NCI-H187 (cell line): ENCODE measurements at regions not wholly inside any gene's neighbourhood (a gene's known extent, or its start where the extent isn't known, plus 50 kb on each side); places are given as distances from the start of the nearest gene placed in this dataset.

Source experiments
- DNase-seq, 2 experiments: peaks; one replicate each; lab custom pipeline; 2025; lab: John Stamatoyannopoulos, UW

DNA sequence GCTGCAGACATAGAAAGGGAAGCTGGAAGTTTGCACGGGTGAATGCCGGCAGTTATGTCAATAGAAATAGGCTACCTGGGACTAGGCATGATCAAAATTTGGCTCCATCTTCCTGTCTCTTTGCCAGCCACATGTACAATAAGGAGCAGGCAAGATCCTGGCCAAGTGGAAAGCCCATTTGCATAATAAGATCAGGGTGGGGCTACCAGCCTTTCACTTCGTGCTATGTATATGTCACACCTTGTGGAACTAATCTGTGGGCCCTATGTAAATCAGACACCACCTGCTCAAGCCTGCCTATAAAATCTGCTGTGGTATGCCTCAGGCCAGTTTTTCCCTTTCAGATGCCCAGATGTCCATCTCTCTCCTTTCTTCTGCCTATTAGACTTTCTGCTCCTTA lies 79.3 kb upstream of the DRD2 start:
- DNase-seq = no peak

DNA sequence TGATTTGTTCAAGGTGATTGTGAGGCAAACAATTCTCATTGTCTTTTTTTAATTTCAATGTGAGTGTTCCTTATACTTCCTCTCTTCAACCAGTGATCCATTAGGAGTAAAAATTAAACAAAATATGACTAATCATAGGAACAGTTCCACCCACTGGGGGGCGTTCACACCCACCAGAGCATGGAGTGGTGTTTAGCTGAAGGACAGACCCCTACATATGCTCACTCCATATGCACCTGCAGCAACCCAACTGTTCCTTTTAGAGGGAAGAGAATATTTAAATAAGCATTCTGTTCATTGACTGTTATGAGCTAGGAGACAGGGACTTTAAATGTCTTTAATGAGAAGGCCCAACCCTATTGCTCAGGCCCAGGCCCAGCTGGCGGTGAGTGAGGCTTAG lies 78.7 kb upstream of the DRD2 start:
- no peak for DNase-seq

DNA sequence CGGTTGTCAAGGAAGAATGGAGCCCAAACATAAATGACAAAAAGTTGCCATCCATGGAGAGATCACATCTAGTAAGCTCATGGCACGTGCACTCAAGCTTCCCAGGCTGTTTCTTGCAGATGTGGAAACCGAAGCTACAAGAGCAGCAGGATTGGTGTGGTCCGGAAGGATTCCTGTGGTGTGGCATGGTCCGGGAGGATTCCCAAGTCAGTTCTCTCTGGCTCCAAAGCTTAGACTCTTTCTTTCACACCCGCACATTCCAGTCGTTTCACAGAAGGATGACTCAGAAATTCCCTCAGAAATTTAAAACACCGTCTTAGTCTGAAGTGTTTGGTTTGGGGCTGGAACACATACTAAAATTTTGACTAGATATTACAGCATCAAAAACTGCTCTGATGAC lies 78.0 kb upstream of the DRD2 start:
- DNase-seq = no peak

DNA sequence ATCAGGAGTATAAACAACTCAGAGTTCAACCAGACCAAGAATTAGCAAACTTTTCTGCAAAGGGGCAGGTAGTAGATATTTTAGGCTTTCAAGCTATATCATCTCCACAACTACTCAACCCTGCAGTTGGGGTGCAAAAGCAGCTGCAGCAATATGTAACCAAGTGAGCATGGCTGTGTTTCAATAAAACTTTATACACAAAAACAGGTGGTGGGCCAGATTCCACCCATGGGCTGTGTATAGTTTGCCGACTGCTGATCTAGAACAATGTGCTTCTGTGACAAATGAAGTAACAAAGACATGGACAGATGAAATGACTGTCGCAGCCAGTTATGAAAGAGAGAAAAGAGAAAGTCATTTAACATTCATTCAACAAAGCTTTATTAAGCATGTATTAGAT lies 77.1 kb upstream of the DRD2 start:
- no peak for DNase-seq

DNA sequence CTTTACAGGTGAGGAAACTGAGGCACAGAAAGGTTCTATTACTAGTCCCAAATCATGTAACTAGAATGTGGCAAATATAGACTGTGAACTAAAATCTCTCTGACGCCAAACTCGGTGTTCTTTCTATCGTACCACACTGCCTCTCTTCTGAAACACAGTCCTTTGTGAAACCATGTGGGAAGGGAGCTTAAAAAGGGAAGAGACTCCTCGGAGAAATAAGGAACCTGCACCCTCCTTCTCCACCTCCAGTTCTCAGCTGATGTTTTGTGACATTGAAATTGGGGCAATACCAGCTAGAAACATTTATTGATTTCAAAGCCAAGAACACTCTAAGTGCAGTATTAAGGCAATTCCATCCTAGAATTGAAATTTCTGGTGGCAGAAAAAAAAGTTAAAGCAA lies 76.4 kb upstream of the DRD2 start:
- no peak for DNase-seq

DNA sequence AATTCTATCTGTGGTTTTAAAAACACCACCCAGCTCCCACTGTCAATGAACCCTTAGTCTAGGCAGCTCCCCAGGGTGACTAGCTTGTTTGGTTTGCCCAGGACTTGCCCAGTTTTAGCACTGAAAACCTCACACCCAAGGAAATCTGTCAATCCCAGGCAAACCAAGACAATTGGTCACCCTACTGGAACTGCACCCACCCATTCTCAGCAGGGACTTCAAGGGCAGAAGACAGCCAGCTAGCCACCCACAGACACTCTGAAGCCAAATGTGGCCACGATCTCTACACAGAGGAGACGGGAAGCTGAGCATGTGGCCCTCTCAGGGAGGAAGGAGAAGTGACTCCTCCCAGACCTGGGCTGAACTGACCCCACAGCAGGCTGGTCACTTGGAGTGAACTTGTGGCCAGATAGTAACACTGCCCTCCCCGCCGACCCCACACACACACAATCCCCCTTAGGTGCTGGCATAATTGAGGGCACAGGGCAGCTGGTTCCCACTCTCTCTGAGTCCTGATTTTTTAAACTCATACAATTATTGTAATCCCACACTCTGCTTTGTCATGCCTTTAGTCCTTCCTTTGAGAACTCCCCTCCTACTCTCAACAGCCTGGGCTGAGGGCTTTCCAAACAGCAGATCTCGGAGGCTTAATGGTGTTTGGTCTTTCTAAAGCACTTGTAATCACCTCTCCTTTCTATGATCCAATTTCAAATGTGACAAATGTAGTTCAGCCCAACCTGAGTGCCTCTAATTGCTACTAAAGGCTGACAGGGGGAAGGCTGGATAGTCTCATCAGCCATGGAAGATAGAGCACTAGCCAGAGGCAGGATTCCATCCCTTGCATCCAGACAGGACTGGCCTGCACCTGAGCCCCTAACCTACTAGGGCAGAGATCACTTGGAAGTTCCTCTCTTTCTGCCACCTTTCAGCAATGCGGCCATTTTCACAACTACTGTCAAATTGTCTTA lies 74.7 kb upstream of the DRD2 start:
- peak; percentile 58 to 83 for DNase-seq

DNA sequence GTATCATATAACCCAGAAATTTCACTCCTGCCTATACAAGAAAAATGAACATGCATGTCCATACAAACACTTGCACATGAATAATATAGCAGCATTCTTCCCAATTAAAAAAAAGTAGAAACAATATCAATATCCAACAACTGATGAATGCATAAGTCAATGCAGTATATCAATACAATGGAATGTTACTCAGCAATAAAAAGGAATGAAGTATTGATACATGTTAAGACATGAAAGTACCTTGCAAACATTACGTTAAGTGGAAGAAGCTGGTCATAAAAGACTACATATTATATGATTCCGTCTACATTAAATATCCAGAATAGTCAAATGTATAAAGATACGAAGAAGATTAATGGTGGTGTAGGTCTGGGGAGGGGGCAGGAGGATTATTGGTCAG lies 73.9 kb upstream of the DRD2 start:
- no peak for DNase-seq

DNA sequence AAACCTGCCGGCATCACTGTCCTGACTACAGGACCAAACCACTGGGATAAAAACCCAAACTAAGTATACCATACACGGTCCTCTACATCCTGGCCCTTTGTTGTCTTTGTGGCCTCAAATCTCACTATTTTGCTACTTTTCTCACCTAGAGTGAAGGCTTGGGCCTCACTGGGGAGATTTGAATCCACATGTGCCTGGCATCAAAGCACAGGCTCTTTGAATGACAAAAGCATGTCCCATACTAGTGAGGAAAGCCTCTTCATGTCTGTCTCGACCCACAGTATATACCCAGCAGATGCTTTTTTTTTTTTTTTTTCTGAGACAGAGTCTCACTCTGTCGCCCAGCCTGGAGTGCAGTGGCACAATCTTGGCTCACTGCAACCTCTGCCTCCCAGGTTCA lies 72.5 kb upstream of the DRD2 start:
- DNase-seq = no peak

DNA sequence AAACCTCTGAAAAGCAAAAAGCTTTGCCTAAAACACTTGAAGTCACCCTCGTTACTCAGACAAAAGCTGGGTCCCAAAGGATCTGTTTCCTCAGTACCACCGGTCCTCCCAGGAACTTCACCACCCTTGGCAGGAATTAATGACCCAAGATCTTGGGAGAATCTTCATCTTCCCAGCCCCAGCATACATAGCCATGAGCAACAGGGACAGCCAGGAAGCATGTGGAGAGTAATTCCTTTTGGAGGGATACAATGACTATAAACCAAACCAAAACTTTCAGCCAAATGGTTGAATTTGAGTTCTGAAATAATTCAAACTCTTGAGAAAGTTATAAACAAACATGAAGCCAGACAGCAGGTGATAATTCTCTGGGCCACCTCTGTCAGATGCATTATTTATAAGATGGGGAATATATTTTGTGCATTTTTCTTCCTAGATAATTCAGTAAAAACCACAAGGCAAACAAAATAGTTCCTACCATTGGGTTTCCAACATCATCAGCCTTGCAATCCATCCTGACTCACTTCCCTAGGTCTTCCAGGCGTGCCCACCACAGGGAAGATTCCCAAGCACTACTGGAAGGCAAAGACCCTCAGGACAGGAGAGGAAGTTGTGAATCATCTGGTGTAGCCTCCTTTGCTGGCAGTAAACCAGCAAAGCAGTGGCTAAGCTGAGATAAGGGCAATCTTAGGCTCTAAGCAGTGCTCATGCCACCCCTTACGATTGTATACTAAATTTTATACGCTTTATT lies 71.7 kb upstream of the DRD2 start:
- no peak for DNase-seq

DNA sequence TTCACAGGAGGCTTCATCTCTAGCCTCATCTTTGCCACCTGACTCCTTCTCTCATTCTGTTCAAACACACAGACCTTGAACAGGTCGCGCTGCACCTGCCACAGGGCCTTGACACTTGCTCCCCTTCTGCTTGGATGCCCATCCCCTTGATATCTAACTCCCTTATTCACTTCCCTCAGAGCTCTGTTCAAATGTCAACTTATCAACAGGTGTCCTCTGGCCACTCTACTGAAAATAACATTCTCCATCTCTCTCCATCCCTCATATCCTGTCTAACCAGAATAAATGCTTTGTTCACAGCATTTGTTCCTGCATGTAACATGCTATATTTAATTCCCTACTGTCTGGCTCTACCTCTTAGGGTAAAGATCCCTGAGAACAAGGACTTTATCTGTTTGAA lies 67.2 kb upstream of the DRD2 start:
- no peak for DNase-seq

DNA sequence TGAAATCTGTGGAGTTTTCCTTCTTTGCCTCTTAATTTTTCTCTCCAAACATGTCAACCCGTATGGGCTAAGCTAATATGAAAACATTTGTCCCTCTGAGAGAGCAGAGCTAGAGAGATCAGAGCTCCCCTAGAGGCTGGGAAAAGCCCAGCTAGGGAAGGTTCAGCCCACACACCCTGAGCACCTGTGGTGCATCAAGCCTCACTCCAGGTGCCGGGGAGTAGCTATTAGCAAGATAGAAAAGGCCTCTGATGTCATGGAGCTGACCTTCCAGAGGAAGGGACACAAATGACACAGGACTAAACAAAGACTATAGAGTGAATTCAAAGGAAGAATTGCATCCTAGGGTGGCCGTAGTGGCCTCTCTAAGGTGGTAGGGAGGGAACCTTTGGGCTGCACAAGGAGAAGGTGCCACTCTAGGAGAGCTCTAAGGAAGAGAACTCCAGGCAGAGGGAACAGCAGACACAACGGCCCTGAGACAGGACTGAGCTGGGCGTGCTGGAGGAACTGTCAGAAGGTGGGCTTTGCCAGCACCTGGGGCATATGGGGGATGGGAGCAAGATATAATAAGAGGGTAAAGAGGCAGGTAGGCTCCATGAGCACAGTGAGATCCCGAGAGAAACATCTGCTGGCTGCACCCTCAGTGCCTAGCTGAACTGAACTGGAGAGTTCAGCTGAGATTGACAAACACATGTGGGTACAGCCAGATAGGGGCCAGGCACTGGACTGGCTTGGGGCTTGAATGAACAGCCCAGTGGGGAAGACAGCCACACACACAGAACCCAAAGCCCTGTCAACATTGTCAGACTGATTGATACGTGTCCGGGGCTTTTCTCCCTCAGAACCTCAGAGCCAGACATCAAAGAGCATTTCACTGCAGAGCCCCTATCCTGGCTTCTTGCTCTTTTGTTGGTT lies 65.5 kb upstream of the DRD2 start:
- no peak for DNase-seq

DNA sequence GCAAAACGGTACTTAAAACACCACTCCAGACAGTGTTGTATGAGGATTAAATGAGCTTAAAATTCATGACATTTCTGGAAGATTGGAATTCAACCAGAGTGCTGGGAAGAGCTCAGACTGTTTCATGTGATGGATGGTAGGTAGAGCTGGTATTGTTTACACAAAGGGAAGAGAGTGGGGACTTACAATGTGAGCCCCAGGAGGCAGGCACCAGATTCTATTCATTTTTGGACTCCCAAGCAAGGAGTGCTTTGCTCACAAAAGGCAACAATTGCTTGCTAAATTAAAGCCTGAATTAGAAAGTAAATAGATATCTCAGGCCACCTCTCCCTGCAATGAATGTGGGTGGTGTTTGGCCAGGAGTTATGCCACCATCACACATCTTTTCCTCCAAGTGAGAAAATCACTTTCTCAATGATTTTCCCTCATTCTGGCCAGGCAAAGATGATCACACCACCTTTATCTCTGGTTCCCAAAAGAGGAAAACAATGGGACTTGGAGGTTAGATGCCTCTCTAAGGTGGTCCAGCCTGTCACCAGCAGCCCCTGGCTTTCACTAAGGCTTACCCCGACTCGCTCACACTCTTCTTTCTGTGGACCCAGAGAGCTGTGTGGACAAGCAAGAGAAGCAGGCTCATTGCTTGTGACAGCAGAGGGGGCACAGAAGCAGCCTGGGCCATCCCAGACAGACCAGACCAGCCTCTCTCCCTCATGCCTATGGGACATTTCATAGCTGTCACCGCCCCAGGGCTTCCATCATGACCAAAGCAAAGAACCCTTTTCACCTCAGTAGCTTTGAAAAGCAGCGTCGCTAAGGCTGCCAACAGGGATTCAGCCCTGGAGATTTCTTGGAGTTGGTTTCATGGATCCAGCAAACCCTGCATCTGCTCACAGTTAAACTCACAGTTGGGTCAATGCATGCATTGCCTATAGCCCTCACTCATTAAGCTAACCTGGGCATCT lies 63.5 kb upstream of the DRD2 start:
- peak in 1 of 2 experiments; percentile 31 for DNase-seq

DNA sequence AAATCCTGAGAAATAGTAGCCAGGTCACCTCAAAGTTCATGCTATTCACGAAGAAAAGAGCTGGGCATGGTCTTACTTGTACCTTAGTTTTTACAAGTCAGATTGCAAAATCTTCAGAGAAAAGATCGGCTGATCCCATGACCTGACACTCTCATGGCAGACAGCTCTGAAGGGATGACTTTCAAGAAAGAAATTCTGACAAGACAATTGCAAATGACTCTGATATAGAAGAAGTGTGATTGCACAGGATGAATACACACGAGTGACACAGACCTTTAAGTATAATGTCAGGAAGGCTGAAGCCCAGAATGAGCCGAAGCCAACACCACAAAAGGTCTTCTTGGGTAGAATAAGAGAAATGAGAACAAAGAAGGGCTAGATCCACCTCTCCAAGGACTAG lies 59.4 kb upstream of the DRD2 start:
- DNase-seq = no peak

DNA sequence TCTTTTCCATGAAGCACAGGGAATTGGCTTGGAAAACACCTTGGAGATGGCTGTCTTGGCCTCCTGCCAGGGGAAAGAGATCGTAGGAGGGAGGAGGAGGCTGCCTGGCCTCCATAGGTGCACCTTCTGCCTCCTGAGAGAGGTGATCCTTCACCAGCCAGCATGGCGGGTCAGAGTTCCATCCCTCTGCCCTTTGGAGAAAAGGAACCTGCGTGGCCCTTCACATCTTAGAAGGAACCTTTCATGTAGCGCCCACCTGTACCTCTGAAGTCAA lies 58.2 kb upstream of the DRD2 start:
- no peak for DNase-seq

DNA sequence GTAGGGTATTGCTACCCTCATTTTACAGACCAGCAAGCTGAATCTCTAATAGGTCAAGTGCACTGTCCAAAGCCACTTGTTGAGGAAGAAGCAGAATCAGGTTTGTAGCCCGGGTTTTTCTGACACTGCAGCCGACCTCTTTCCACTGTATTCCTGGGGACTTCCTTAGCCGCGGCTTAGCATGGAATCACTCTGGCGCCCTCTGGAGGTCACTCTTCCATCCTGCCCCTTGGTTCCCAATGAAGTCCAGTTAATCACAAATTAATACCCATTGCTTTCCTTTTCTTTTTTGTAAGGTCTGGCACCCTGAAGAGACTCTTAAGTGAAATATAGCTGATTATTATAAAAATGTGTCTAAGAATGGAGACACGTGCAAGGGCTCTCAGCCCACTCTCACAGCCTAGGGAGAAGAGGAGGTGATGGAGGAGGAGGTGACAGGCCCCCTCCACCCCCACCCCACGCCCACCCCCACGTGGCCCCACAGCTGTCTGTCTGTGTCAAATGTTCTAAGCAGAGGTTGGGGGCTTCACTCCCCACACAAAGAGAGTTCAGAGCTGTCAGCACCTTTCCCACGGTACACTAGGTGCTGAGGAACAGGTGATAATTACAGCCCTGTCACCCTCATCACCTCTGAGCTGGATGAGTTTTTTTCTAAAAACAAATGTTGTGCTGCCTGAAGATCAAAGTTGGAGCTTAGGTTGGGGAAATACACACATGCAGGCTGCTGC lies 57.7 kb upstream of the DRD2 start:
- peak; percentile 38 to 46 for DNase-seq

DNA sequence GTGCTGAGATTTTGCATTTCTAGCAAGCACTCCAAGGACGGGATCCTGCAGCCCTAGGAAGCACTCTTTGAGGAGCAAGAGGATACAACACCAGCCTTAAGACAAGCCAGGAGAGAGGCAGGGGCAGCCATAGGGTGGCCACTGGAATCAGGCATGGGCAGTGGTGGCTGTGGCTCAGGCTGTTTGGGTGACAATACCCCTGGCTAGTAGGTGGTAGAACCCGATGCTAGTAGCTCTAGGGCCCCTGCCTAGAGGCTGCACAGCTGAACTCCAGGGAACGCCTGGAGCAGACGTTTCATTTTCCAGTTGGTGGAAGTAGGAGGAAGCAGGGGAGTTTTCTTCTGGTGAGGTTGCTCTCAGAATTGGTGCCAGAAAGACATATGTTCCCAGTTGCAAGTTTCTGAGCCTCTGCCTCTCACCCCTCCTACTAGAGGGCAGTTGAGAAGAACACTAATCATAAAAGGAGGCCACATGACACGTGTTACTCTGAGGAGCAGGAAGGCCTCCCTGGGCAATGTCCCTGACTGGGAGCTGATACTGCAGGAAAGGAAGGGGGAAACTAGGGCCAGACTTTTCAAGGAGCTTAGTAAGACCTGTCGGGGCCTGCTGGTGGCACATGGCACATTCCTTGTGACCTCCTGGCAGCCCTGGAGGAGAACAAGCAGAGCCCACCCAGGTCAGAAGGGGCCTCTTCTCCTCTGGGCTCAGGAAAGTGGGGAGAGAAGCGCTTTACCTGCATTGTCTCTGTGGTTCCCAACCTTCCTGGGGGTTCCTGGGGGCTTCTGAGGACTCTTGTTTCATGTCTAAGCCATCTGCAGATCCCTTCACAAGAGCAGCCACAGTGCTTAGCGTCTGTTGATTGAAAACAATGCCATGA lies 56.6 kb upstream of the DRD2 start:
- DNase-seq = no peak

DNA sequence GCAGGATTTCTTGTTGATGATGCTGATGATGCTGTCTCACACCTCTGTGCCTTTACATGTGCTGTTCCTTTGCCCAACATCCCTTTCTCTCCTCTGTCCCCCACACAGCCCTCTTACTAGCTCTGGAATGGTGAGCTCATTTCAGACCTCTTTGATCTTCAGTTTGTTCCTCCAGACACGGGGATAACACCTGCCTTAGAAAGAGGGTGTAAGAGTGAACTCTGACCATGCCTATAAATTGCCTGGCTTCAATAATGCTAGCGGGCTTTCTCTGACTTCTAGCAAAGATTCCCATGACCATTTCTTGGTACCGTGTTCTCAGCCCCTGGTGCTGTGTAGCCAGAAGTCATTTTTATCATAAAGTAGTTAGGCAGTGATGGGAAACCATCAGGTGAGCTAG lies 55.9 kb upstream of the DRD2 start:
- DNase-seq = no peak

DNA sequence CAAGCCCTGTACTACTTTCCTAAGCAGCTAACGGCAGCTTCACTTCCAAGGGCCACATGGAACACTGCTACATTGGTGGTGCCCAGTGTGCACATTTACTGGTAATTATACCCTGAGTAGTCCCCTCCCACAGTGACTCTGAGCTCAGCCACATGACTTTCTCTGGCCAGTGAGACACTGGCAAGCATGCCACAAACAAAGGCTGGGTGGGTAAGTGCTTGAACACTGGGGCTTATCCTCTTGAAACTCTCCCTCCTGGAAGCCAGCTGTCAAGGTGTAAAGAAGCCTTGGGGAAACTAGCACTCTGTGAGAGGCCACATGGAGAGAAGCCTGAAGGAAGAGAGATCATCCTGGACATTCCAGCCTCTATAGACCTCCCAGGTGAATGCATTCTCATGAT lies 54.4 kb upstream of the DRD2 start:
- DNase-seq = no peak

DNA sequence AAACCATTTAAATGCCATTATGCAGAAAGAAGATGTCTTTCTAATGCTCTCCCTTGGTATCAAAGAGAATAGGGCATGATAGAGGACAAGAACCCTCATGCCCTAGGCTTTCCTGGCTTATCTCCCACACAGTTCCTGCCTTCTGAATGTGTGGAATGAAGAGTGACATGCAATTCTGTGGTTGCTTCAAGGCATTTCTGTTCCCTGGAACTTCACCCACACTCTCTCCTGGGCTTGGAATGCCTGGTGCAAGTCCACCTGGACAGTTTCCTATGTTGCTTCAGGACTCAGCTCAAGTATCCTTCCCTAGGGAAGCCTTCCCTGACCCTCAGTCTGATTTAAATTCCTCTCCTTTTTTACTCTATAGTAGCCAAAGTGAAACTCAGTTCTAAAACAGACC lies 53.8 kb upstream of the DRD2 start:
- no peak for DNase-seq

DNA sequence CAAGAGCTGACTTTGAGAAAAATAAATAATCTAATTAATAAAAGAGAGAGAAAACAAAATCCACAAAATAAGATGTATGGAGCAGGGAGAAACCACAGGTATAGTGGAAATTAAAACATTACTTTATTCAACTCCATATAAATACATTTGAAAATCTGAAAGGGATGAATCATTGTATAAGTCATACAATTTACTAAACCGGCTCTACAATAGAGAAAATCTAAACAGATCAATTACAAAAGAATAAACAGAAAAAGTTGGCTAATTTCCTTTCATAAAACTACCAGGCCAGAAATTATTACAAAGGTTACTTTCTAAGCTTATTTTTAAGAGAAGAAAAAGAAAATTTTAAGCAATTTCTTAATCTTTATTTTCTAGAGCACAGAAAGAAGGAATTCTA lies 51.3 kb upstream of the DRD2 start:
- DNase-seq = no peak
